ENCODE measurements at regions not wholly inside any gene's neighbourhood (a gene's known extent, or its start where the extent isn't known, plus 50 kb on each side); places are given as distances from the start of the nearest gene placed in this dataset.
"Not testable (repeated sequence)": the region's sequence is repeated elsewhere in the genome, so short reads cannot be mapped to it uniquely, and the experiment has no call there.

- no peak for DNase-seq
Observed at GRCh38 chr19:30281906-30282305, 90.3 kb upstream of the ZNF536 start.

DNA sequence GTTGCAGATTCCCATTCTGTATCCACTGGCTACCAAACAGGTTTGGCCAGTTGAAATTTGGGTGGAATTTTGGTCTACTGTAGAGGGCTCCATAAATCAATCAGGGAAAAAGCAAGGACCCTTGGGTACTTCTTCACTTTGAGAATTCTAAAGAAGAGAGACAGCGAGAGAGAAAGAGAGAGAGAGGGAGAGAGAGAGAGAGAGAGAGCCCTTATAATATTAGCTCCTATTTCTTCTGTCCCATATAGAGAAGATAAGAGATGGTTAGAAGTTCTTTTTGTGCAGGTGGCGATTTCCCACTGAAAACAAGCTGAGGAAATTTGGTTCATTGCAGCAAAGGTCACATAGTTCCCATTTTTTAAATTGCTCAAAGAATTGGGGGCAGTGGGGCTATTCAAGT lies 88.6 kb upstream of the ZNF536 start:
- DNase-seq = no peak

DNA sequence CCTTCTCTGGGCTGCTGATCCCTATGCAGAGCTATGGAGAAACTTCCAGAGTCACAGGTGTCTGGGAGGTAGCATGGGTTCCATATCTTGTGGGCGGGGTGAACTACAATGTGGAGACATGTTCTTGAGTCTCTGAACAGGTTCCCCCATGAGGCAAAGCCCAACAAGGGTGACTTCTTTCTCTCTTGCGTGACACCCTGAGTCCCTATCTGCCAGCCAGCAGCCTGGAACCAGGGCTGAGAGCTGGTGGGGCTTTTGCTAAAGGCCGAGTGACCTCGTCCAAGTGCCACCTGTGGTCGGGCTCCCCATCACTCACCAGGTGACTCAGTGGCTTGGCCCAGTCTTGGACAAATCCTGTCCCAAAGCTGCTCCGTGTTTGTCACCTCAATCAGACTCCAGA lies 88.0 kb upstream of the ZNF536 start:
- no peak for DNase-seq

GRCh38 chr19:30284885-30285284 lies 87.3 kb upstream of the ZNF536 start:
- DNase-seq = no peak

- DNase-seq = no peak
Observed at GRCh38 chr19:30286378-30286777, 85.8 kb upstream of the ZNF536 start.

- DNase-seq = no peak
Observed at GRCh38 chr19:30287259-30287658, 84.9 kb upstream of the ZNF536 start.

GRCh38 chr19:30287973-30288372 lies 84.2 kb upstream of the ZNF536 start:
- DNase-seq = no peak

- no peak for DNase-seq
Observed at GRCh38 chr19:30288911-30289310, 83.3 kb upstream of the ZNF536 start.

DNA sequence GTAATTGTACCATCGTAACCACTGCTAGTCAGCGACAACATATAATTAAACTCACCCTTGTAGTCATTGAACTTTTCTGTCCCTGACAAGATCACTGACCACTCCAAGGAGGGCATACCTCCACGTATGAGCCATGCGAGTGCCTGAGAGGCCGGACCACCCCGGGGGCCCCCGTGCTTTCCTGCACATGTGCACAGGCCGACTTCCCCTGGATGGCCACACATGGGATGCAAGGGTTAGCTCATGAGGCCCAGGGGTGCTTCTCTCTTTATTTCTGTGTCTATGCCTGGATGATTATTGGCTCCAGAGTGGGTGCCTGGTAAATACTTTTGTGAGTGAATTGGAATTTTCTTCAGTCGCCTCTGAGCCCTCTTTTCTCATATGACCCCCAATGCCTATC lies 82.8 kb upstream of the ZNF536 start:
- no peak for DNase-seq

DNA sequence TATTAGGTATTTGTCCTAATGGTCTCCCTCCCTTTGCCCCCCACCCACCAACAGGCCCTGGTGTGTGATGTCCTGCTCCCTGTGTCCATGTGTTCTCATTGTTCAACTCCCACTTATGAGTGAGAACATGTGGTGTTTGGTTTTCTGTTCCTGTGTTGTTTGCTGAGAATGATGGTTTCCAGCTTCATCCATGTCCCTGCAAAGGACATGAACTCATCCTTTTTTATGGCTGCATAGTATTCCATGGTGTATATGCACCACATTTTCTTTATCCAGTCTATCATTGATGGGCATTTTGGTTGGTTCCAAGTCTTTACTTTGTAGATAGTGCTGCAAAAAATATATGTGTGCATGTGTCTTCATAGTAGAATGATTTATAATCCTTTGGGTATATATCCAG lies 81.4 kb upstream of the ZNF536 start:
- not testable (repeated sequence) for DNase-seq

DNA sequence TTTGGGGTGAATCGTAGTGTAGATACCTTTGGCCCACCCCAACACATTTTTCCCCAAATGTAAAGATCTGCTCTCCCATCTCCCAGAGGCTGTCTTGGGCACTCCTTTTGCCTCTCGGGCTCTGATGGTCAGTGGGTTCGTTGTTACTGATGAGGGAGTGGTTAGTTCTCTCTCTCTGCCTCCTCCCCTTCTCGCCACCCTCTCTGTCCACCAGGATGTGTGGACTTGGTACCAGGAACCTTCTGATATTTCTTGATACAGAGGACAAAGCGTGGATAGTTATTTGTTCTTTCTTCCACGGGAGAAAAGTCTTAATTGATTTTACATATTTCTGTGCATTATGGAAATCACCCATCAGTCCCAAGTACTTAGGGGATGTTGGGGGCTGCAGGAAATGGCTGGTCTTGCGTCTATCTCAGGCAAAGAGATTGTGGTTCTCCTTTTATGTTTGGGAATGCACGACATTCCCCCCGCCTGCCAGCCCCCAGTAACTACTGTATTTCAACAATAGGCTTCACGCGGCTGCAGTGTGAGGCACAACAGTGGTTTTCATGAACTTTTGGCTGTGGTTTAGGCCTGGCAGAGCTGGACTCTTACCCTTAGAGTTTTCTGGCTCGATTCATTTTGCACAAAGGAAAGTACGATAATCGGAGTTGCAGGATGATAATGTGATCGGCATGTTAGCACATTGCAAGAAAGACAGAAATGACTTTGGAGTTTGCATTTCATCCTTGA lies 79.0 kb upstream of the ZNF536 start:
- no peak for DNase-seq

GRCh38 chr19:30297969-30298368 lies 74.2 kb upstream of the ZNF536 start:
- DNase-seq = no peak

GRCh38 chr19:30303131-30303654 lies 69.0 kb upstream of the ZNF536 start:
- DNase-seq = no peak

DNA sequence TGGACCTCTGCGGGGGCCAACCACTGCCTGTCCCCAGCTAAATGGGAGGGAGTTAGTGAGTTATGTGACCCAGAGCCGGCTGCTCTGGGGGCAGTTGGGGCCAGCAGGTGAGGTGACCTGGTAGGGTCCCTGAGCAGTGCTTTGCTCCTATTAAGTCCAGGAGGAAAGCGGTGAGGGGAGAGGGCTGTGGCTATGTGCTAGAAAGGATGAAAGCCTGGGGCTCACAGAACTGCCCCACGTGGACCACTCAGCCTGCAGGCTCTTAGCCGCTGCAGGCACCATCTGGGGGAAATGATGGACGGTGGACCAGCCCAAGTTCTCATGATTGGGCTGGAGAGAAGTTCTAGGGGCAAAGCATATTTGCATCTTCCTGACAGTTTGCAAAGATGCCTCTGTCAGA lies 67.6 kb upstream of the ZNF536 start:
- no peak for DNase-seq

DNA sequence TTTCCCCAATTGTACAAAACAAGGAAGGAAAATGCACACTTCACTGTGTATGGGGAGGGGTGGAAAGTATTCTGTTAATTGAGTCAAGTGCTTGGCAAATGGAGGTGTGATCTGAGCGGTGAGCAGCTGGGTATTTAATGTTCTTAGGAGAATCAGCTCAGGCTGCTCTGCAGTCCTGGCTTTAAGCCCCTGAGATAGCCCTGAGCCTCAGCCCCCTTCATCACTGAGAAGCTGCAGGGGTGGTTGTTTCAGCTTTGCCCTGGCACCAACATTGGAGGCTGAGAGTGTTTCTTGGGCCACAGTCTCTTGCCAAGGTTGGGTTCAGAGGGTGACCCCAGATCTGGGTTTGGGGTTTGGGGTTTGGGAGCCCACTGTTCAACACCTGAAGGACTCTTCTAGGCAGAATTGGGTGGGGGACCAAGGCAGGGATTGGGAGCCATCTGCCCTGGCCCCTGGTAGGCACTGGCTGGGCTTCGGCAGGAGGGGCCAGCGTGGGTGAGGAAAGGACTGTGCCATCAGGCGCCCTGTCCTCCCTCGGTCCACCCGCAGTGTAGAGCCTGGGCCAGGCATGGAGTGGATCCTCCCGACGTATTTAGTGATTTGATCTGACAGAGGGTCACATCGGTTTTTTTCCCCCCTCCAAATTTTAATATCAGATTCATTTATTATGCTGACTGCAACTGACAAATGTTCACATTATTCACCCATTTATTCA lies 66.7 kb upstream of the ZNF536 start:
- DNase-seq = no peak

- no peak for DNase-seq
Observed at GRCh38 chr19:30307191-30307974, 64.8 kb upstream of the ZNF536 start.

- DNase-seq = no peak
Observed at GRCh38 chr19:30309176-30309575, 63.0 kb upstream of the ZNF536 start.

DNA sequence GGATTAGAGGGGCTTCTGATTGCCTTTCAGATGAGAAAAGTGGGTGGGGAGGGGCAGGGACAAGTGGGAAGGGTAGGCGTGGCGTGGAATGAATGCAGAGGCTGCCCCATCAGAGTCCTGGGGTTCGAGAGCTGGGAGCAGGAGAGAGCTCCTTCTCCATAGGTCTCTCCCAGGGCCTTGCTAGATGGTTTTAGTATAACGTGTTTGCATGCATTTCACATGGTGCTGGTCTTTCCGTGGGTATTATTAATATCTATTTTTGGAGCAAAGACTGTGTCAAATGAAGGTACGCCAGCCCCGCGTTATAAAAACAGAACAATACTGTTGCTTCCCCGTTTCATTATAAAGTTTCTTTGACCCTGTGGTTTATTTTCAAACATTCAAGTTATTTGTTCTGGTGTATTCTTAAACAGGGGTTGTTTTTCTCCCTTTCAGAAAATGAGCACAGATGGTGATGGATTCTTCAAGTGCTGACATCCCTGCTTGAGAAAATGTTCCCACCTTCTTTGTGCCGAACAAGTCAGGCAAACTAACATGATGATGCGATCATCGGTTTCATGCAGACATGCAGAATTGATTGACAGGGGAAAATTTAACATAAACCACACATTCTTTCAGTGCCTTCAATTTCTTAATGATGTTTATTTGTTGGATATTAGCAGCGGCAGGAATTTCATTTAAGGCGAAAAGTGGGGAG lies 62.1 kb upstream of the ZNF536 start:
- no peak for DNase-seq

DNA sequence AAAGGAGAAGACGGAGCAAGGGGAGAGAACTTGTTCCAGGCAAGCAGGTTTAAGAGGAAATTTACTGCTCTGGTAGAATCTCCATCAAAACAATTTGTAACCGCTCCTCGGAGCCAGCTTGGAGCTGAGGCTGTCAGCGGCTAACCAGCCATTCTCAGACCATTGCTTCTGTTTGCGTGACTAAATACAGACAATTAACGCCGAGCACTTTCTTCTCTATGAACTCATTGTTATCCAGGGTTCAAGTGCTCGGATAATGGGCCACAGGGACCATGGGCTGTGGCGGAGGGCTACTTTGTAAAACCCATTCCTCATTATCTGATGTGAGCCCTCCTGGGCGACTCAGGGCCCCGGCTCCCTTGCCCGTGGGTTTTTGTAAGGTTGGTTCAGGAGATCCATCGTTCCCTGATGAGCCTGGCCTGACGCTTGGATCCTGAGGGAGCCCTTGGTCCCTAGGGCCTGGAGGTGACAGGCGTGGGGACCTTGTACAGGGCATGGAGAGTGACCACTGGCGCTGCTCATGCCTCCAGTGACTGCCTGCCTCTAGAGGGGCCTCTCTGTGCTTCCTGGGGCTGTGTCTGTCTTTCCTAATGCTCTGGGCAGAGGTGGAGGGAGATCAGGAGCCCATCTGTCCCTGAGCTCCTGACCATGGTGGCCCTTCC lies 61.5 kb upstream of the ZNF536 start:
- DNase-seq = no peak

DNA sequence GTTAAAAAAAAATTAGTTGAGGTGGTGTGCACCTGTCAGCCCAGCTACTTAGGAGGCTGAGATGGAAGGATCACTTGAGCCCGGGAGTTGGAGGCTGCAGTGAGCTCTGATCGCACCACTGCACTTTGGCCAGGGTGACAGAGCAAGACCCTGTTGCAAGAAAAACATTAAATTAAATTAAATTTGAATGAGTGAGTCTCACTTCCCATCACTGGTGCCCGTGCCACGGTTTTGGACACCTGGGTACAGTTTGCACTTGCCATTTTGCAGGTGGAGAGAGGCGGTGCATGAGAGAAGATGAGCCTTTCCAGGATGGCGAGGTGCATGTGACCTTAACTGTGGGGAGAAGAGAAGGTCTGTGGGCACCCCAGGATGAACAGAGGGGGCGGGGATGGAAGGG lies 60.3 kb upstream of the ZNF536 start:
- no peak for DNase-seq

- no peak for DNase-seq
Observed at GRCh38 chr19:30312582-30313352, 59.4 kb upstream of the ZNF536 start.

DNA sequence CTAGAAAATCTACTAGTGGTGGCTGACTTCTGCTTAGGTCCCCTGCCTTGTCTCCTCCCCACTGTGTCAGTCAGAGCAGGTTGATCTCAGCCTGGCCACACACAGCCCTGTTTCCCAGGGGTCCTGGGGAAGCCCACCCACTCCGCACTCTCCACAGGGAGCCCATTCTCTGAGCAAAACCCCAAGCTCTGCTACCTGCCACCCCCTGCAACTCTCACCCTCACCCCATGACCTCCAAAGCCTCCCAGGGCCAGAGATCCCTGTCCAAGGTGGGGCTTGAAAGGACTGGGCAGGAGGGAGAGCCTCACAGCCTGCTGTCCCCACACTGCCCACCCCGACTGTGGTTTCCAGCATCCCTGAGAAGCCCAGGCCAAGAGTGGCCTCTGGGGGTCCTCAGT lies 58.8 kb upstream of the ZNF536 start:
- DNase-seq = no peak
